ENCODE measurements at regions not wholly inside any gene's neighbourhood (a gene's known extent, or its start where the extent isn't known, plus 50 kb on each side); places are given as distances from the start of the nearest gene placed in this dataset.

DNA sequence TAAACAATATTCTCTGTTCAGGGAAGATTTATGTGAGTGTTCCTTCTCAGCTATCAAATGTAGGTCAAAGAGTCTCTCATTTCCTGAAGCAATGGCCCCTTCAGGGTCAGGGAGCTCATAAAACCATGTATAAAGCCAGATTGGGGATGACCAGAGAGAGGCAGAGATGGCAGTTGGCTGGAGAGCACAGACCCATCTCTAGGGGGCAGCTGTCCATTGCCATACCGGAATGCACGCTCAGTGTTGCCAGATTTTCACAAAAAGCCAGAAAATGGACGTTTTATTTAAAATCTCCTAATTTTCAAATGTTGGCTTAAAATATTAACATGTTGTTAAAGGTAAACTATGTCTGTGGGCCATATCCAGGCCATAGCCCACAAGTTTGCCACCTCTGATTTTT lies 1920.7 kb upstream of the CELF4 start:
- H3K4me1 ChIP-seq (ENCODE audit: insufficient read depth): peaks cover 4% of the 10 kb centered on the region
- no peaks in the 10 kb centered on the region for H4K20me1 ChIP-seq (replicated peaks; ENCODE audit: insufficient read depth)
- H3K4me3 ChIP-seq: no peak overlapping the region
- no peaks in the 10 kb centered on the region for H3K36me3 Mint-ChIP-seq (ENCODE audit: low read depth)
- no peaks in the 10 kb centered on the region for H3K9me2 ChIP-seq (ENCODE audit: insufficient read depth)
- no peaks in the 10 kb centered on the region for H3F3A ChIP-seq (replicated peaks; ENCODE audit: low read depth)
- TF ChIP-seq POLR2AphosphoS5 (IDR thresholded peaks at IDR 0.05; ENCODE audit: low read depth): no peak
- TF ChIP-seq, protein P1, sequence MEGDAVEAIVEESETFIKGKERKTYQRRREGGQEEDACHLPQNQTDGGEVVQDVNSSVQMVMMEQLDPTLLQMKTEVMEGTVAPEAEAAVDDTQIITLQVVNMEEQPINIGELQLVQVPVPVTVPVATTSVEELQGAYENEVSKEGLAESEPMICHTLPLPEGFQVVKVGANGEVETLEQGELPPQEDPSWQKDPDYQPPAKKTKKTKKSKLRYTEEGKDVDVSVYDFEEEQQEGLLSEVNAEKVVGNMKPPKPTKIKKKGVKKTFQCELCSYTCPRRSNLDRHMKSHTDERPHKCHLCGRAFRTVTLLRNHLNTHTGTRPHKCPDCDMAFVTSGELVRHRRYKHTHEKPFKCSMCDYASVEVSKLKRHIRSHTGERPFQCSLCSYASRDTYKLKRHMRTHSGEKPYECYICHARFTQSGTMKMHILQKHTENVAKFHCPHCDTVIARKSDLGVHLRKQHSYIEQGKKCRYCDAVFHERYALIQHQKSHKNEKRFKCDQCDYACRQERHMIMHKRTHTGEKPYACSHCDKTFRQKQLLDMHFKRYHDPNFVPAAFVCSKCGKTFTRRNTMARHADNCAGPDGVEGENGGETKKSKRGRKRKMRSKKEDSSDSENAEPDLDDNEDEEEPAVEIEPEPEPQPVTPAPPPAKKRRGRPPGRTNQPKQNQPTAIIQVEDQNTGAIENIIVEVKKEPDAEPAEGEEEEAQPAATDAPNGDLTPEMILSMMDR (conservative IDR thresholded peaks at IDR 0.05; ENCODE audit: low read depth in 2 of 2): peak; percentile 59 to 64
- no peaks in the 10 kb centered on the region for H3K36me3 ChIP-seq (ENCODE audit: insufficient read depth)
- no peak overlapping the region for H3K4me3 Mint-ChIP-seq
- H3K27me3 Mint-ChIP-seq (ENCODE audit: insufficient read depth, low read depth, poor library complexity): no peaks in the 10 kb centered on the region
- no peaks in the 10 kb centered on the region for H3K79me2 ChIP-seq (replicated peaks; ENCODE audit: insufficient read depth)
- H3K27ac Mint-ChIP-seq: no peak overlapping the region
- H3K9me3 Mint-ChIP-seq: no peaks in the 10 kb centered on the region
- no peaks in the 10 kb centered on the region for H3K27me3 ChIP-seq (ENCODE audit: insufficient read depth)
- H3K4me2 ChIP-seq: no peak overlapping the region
- no peak overlapping the region for H3K27ac ChIP-seq (ENCODE audit: low read depth)
- DNase-seq (ENCODE audit: low spot score) (peak; percentile 33), ATAC-seq (peak; percentile 44; the same call in 2 of the 3 replicates)
- H3K4me1 Mint-ChIP-seq: peaks cover 7% of the 10 kb centered on the region; the same call in 2 of the 3 replicates
- no peak overlapping the region for H2AFZ ChIP-seq

- Mint-ChIP-seq H3K9me3 (no peaks in the 10 kb centered on the region), H3K36me3 (ENCODE audit: low read depth) (no peaks in the 10 kb centered on the region), H3K4me3 (no peak overlapping the region), H3K4me1 (peaks cover 7% of the 10 kb centered on the region; the same call in 2 of the 3 replicates), H3K27ac (no peak overlapping the region), H3K27me3 (ENCODE audit: insufficient read depth, low read depth, poor library complexity) (no peaks in the 10 kb centered on the region)
- H3K4me1 ChIP-seq (ENCODE audit: insufficient read depth): peaks cover 4% of the 10 kb centered on the region
- ATAC-seq (no peak), DNase-seq (ENCODE audit: low spot score) (no peak)
- H3K4me2 ChIP-seq: no peak overlapping the region
- H3K79me2 ChIP-seq (replicated peaks; ENCODE audit: insufficient read depth): no peaks in the 10 kb centered on the region
- H3K4me3 ChIP-seq: no peak overlapping the region
- no peaks in the 10 kb centered on the region for H3F3A ChIP-seq (replicated peaks; ENCODE audit: low read depth)
- no peaks in the 10 kb centered on the region for H3K9me2 ChIP-seq (ENCODE audit: insufficient read depth)
- H4K20me1 ChIP-seq (replicated peaks; ENCODE audit: insufficient read depth): no peaks in the 10 kb centered on the region
- no peaks in the 10 kb centered on the region for H3K27me3 ChIP-seq (ENCODE audit: insufficient read depth)
- H3K36me3 ChIP-seq (ENCODE audit: insufficient read depth): no peaks in the 10 kb centered on the region
- H2AFZ ChIP-seq: no peak overlapping the region
- H3K27ac ChIP-seq (ENCODE audit: low read depth): no peak overlapping the region
- TF ChIP-seq ZNF331 (CRISPR knock-in tag; IDR thresholded peaks at IDR 0.05; ENCODE audit: low read depth) (no peak), EZH2phosphoT487 (IDR thresholded peaks at IDR 0.05; ENCODE audit: unreplicated experiment) (no peak), JUNB (IDR thresholded peaks at IDR 0.05; ENCODE audit: unreplicated experiment) (no peak), STAT1 (IDR thresholded peaks at IDR 0.05; ENCODE audit: unreplicated experiment) (no peak), ZNF114 (CRISPR knock-in tag; IDR thresholded peaks at IDR 0.05) (no peak), CREB1 (CRISPR knock-in tag; IDR thresholded peaks at IDR 0.05; ENCODE audit: low read depth) (no peak), POLR2AphosphoS5 (IDR thresholded peaks at IDR 0.05; ENCODE audit: low read depth) (no peak), EZH2 (IDR thresholded peaks at IDR 0.05; ENCODE audit: low read depth, unreplicated experiment) (no peak), REST (IDR thresholded peaks at IDR 0.05; ENCODE audit: unreplicated experiment) (no peak)
- TF ChIP-seq, protein P2, sequence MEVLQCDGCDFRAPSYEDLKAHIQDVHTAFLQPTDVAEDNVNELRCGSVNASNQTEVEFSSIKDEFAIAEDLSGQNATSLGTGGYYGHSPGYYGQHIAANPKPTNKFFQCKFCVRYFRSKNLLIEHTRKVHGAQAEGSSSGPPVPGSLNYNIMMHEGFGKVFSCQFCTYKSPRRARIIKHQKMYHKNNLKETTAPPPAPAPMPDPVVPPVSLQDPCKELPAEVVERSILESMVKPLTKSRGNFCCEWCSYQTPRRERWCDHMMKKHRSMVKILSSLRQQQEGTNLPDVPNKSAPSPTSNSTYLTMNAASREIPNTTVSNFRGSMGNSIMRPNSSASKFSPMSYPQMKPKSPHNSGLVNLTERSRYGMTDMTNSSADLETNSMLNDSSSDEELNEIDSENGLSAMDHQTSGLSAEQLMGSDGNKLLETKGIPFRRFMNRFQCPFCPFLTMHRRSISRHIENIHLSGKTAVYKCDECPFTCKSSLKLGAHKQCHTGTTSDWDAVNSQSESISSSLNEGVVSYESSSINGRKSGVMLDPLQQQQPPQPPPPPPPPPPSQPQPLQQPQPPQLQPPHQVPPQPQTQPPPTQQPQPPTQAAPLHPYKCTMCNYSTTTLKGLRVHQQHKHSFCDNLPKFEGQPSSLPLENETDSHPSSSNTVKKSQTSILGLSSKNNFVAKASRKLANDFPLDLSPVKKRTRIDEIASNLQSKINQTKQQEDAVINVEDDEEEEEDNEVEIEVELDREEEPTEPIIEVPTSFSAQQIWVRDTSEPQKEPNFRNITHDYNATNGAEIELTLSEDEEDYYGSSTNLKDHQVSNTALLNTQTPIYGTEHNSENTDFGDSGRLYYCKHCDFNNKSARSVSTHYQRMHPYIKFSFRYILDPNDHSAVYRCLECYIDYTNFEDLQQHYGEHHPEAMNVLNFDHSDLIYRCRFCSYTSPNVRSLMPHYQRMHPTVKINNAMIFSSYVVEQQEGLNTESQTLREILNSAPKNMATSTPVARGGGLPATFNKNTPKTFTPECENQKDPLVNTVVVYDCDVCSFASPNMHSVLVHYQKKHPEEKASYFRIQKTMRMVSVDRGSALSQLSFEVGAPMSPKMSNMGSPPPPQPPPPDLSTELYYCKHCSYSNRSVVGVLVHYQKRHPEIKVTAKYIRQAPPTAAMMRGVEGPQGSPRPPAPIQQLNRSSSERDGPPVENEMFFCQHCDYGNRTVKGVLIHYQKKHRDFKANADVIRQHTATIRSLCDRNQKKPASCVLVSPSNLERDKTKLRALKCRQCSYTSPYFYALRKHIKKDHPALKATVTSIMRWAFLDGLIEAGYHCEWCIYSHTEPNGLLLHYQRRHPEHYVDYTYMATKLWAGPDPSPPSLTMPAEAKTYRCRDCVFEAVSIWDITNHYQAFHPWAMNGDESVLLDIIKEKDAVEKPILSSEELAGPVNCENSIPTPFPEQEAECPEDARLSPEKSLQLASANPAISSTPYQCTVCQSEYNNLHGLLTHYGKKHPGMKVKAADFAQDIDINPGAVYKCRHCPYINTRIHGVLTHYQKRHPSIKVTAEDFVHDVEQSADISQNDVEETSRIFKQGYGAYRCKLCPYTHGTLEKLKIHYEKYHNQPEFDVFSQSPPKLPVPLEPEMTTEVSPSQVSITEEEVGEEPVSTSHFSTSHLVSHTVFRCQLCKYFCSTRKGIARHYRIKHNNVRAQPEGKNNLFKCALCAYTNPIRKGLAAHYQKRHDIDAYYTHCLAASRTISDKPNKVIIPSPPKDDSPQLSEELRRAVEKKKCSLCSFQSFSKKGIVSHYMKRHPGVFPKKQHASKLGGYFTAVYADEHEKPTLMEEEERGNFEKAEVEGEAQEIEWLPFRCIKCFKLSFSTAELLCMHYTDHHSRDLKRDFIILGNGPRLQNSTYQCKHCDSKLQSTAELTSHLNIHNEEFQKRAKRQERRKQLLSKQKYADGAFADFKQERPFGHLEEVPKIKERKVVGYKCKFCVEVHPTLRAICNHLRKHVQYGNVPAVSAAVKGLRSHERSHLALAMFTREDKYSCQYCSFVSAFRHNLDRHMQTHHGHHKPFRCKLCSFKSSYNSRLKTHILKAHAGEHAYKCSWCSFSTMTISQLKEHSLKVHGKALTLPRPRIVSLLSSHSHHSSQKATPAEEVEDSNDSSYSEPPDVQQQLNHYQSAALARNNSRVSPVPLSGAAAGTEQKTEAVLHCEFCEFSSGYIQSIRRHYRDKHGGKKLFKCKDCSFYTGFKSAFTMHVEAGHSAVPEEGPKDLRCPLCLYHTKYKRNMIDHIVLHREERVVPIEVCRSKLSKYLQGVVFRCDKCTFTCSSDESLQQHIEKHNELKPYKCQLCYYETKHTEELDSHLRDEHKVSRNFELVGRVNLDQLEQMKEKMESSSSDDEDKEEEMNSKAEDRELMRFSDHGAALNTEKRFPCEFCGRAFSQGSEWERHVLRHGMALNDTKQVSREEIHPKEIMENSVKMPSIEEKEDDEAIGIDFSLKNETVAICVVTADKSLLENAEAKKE (CRISPR knock-in tag; IDR thresholded peaks at IDR 0.05): no peak
Observed at GRCh38 chr18:39485696-39486095, 1920.1 kb upstream of the CELF4 start.

Measured in GM23338 (cell line).